GM21717 (cell line): ENCODE measurements at regions not wholly inside any gene's neighbourhood (a gene's known extent, or its start where the extent isn't known, plus 50 kb on each side); places are given as distances from the start of the nearest gene placed in this dataset.

Source experiments
- ATAC-seq: cut with Tn5 transposase; IDR thresholded peaks from one replicate; pipeline ENCODE4 v1.9.1; 2021; ENCODE audit warnings: mild to moderate bottlenecking, moderate library complexity; ENCODE audit not compliant: unreplicated experiment

GRCh38 chr3:30069056-30069455, 537.3 kb upstream of the TGFBR2 start:
- no peak for ATAC-seq

- ATAC-seq: no peak
These were observed 533.4 kb upstream of the TGFBR2 start for GRCh38 chr3:30073040-30073439.

- ATAC-seq: no peak
These were observed 532.8 kb upstream of the TGFBR2 start for GRCh38 chr3:30073622-30074021.

- ATAC-seq: no peak
These were observed 530.9 kb upstream of the TGFBR2 start for GRCh38 chr3:30075514-30075913.

- ATAC-seq: no peak
These were observed 529.5 kb upstream of the TGFBR2 start for GRCh38 chr3:30076899-30077298.

GRCh38 chr3:30077746-30078145, 528.7 kb upstream of the TGFBR2 start:
- no peak for ATAC-seq

- ATAC-seq: no peak
These were observed 527.7 kb upstream of the TGFBR2 start for GRCh38 chr3:30078736-30079135.

- no peak for ATAC-seq
These were observed 524.5 kb upstream of the TGFBR2 start for GRCh38 chr3:30081904-30082303.

GRCh38 chr3:30082652-30083051, 523.7 kb upstream of the TGFBR2 start:
- no peak for ATAC-seq

- ATAC-seq: no peak
These were observed 523.1 kb upstream of the TGFBR2 start for GRCh38 chr3:30083315-30083714.

- ATAC-seq: no peak
These were observed 522.1 kb upstream of the TGFBR2 start for GRCh38 chr3:30084316-30084715.

GRCh38 chr3:30084971-30085403, 521.4 kb upstream of the TGFBR2 start:
- ATAC-seq: no peak

GRCh38 chr3:30085486-30085885, 520.9 kb upstream of the TGFBR2 start:
- ATAC-seq: no peak

GRCh38 chr3:30091686-30092085, 514.7 kb upstream of the TGFBR2 start:
- no peak for ATAC-seq

GRCh38 chr3:30097022-30097650, 509.3 kb upstream of the TGFBR2 start:
- ATAC-seq: no peak

GRCh38 chr3:30098243-30098642, 508.2 kb upstream of the TGFBR2 start:
- ATAC-seq: no peak

- ATAC-seq: no peak
These were observed 507.5 kb upstream of the TGFBR2 start for GRCh38 chr3:30098653-30099455.

GRCh38 chr3:30102356-30102755, 504.0 kb upstream of the TGFBR2 start:
- no peak for ATAC-seq

- no peak for ATAC-seq
These were observed 503.2 kb upstream of the TGFBR2 start for GRCh38 chr3:30103186-30103585.

- no peak for ATAC-seq
These were observed 498.9 kb upstream of the TGFBR2 start for GRCh38 chr3:30107531-30107930.

GRCh38 chr3:30112411-30112810, 494.0 kb upstream of the TGFBR2 start:
- no peak for ATAC-seq

GRCh38 chr3:30112902-30113484, 493.4 kb upstream of the TGFBR2 start:
- no peak for ATAC-seq
